ENCODE measurements at regions not wholly inside any gene's neighbourhood (a gene's known extent, or its start where the extent isn't known, plus 50 kb on each side); places are given as distances from the start of the nearest gene placed in this dataset.
"Not testable (repeated sequence)": the region's sequence is repeated elsewhere in the genome, so short reads cannot be mapped to it uniquely, and the experiment has no call there.

GRCh38 chr1:198424441-198424840 lies 116.0 kb downstream of the ATP6V1G3 start:
- no peak overlapping the region for H3K4me3 ChIP-seq (ENCODE audit: low read depth, low read length)
- TF ChIP-seq CTCF (IDR thresholded peaks at IDR 0.05; ENCODE audit: insufficient read depth, low read length): no peak
- DNase-seq (ENCODE audit: low read depth): no peak

GRCh38 chr1:198423673-198424072 lies 116.8 kb downstream of the ATP6V1G3 start:
- no peak for DNase-seq (ENCODE audit: low read depth)
- H3K4me3 ChIP-seq (ENCODE audit: low read depth, low read length): no peak overlapping the region
- no peak for TF ChIP-seq CTCF (IDR thresholded peaks at IDR 0.05; ENCODE audit: insufficient read depth, low read length)

GRCh38 chr1:198417039-198417438 lies 123.4 kb downstream of the ATP6V1G3 start:
- H3K4me3 ChIP-seq (ENCODE audit: low read depth, low read length): no peak overlapping the region
- DNase-seq (ENCODE audit: low read depth): peak; percentile 39
- no peak for TF ChIP-seq CTCF (IDR thresholded peaks at IDR 0.05; ENCODE audit: insufficient read depth, low read length)

- TF ChIP-seq CTCF (IDR thresholded peaks at IDR 0.05; ENCODE audit: insufficient read depth, low read length): no peak
- H3K4me3 ChIP-seq (ENCODE audit: low read depth, low read length): no peak overlapping the region
- DNase-seq (ENCODE audit: low read depth): peak; percentile 84
Observed at GRCh38 chr1:198416296-198416695, 124.2 kb downstream of the ATP6V1G3 start.

GRCh38 chr1:198411240-198411639 lies 129.2 kb downstream of the ATP6V1G3 start:
- H3K4me3 ChIP-seq (ENCODE audit: low read depth, low read length): no peak overlapping the region
- no peak for TF ChIP-seq CTCF (IDR thresholded peaks at IDR 0.05; ENCODE audit: insufficient read depth, low read length)
- no peak for DNase-seq (ENCODE audit: low read depth)

- H3K4me3 ChIP-seq (ENCODE audit: low read depth, low read length): no peak overlapping the region
- DNase-seq (ENCODE audit: low read depth): no peak
- TF ChIP-seq CTCF (IDR thresholded peaks at IDR 0.05; ENCODE audit: insufficient read depth, low read length): no peak
Observed at GRCh38 chr1:198408716-198409115, 131.8 kb downstream of the ATP6V1G3 start.

GRCh38 chr1:198404632-198405031 lies 135.8 kb downstream of the ATP6V1G3 start:
- DNase-seq (ENCODE audit: low read depth); H3K4me3 ChIP-seq (ENCODE audit: low read depth, low read length): not testable (repeated sequence)
